ENCODE measurements at regions not wholly inside any gene's neighbourhood (a gene's known extent, or its start where the extent isn't known, plus 50 kb on each side); places are given as distances from the start of the nearest gene placed in this dataset.

GRCh38 chr18:34595690-34596089, 114.4 kb upstream of the DTNA start:
- peak; percentile 22 for DNase-seq

- DNase-seq = peak; percentile 10
Observed at GRCh38 chr18:34598120-34598635, 111.9 kb upstream of the DTNA start.

- DNase-seq = peak; percentile 28
Observed at GRCh38 chr18:34600158-34600557, 109.9 kb upstream of the DTNA start.

- DNase-seq = no peak
Observed at GRCh38 chr18:34600874-34601656, 109.0 kb upstream of the DTNA start.

GRCh38 chr18:34604591-34604990, 105.5 kb upstream of the DTNA start:
- no peak for DNase-seq

- DNase-seq = no peak
Observed at GRCh38 chr18:34606851-34607250, 103.2 kb upstream of the DTNA start.

GRCh38 chr18:34608064-34608463, 102.0 kb upstream of the DTNA start:
- no peak for DNase-seq

GRCh38 chr18:34609986-34610648, 100.0 kb upstream of the DTNA start:
- no peak for DNase-seq

- DNase-seq = no peak
Observed at GRCh38 chr18:34611904-34612303, 98.2 kb upstream of the DTNA start.

GRCh38 chr18:34620258-34620861, 89.7 kb upstream of the DTNA start:
- DNase-seq = no peak

- no peak for DNase-seq
Observed at GRCh38 chr18:34623557-34623956, 86.5 kb upstream of the DTNA start.

GRCh38 chr18:34624551-34624950, 85.5 kb upstream of the DTNA start:
- no peak for DNase-seq

GRCh38 chr18:34626404-34627136, 83.5 kb upstream of the DTNA start:
- no peak for DNase-seq

GRCh38 chr18:34627137-34627920, 82.8 kb upstream of the DTNA start:
- no peak for DNase-seq

- DNase-seq = no peak
Observed at GRCh38 chr18:34631093-34631966, 78.8 kb upstream of the DTNA start.

- no peak for DNase-seq
Observed at GRCh38 chr18:34632321-34632720, 77.8 kb upstream of the DTNA start.

- DNase-seq = no peak
Observed at GRCh38 chr18:34633368-34633767, 76.7 kb upstream of the DTNA start.

GRCh38 chr18:34637094-34637801, 72.8 kb upstream of the DTNA start:
- DNase-seq = no peak

- no peak for DNase-seq
Observed at GRCh38 chr18:34639687-34640086, 70.4 kb upstream of the DTNA start.

GRCh38 chr18:34640276-34640675, 69.8 kb upstream of the DTNA start:
- DNase-seq = peak; percentile 19

All from fibroblast of skin of back (primary cell).